Stimulated activated CD4-positive, alpha-beta T cell treated with anti-CD3 and anti-CD28 coated beads, Interleukin-1b, Interleukin-23, amount 100 ng/mL, for 4 hours (primary cell): ENCODE measurements at regions not wholly inside any gene's neighbourhood (a gene's known extent, or its start where the extent isn't known, plus 50 kb on each side); places are given as distances from the start of the nearest gene placed in this dataset.
"Not testable (repeated sequence)": the region's sequence is repeated elsewhere in the genome, so short reads cannot be mapped to it uniquely, and the experiment has no call there.

Experiments used
- DNase-seq, 2 donors: peaks; one replicate each; pipeline ENCODE4 v3.0.0-alpha.2; 2020; ENCODE audit warnings: low read depth in 2 of 2

- no peak for DNase-seq
Observed at GRCh38 chr1:65020774-65021173, 54.4 kb upstream of the JAK1 start.

GRCh38 chr1:65021795-65022194, 55.4 kb upstream of the JAK1 start:
- DNase-seq, result no peak

GRCh38 chr1:65022216-65022615, 55.9 kb upstream of the JAK1 start:
- DNase-seq, result no peak

- DNase-seq, result no peak
Observed at GRCh38 chr1:65025794-65026193, 59.4 kb upstream of the JAK1 start.

- DNase-seq, result no peak
Observed at GRCh38 chr1:65026235-65026634, 59.9 kb upstream of the JAK1 start.

- DNase-seq, result no peak
Observed at GRCh38 chr1:65027666-65028358, 61.5 kb upstream of the JAK1 start.

GRCh38 chr1:65029434-65029833, 63.1 kb upstream of the JAK1 start:
- DNase-seq, result not testable (repeated sequence)

- not testable (repeated sequence) for DNase-seq
Observed at GRCh38 chr1:65034879-65035278, 68.5 kb upstream of the JAK1 start.

GRCh38 chr1:65036570-65037051, 70.3 kb upstream of the JAK1 start:
- no peak for DNase-seq

- no peak for DNase-seq
Observed at GRCh38 chr1:65039066-65039465, 72.7 kb upstream of the JAK1 start.

GRCh38 chr1:65039508-65039907, 73.2 kb upstream of the JAK1 start:
- DNase-seq, result no peak

- no peak for DNase-seq
Observed at GRCh38 chr1:65042467-65042866, 76.1 kb upstream of the JAK1 start.

- DNase-seq, result no peak
Observed at GRCh38 chr1:65044411-65044810, 78.1 kb upstream of the JAK1 start.

- DNase-seq, result no peak
Observed at GRCh38 chr1:65045022-65045817, 78.9 kb upstream of the JAK1 start.

- no peak for DNase-seq
Observed at GRCh38 chr1:65048335-65048734, 82.0 kb upstream of the JAK1 start.

GRCh38 chr1:65049941-65050713, 83.8 kb upstream of the JAK1 start:
- no peak for DNase-seq

- DNase-seq, result no peak
Observed at GRCh38 chr1:65050735-65051134, 84.4 kb upstream of the JAK1 start.

- no peak for DNase-seq
Observed at GRCh38 chr1:65054481-65054880, 88.1 kb upstream of the JAK1 start.

- DNase-seq, result no peak
Observed at GRCh38 chr1:65055747-65056146, 89.4 kb upstream of the JAK1 start.

GRCh38 chr1:65056234-65056633, 89.9 kb upstream of the JAK1 start:
- no peak for DNase-seq

- DNase-seq, result no peak
Observed at GRCh38 chr1:65056866-65057265, 90.5 kb upstream of the JAK1 start.

- no peak for DNase-seq
Observed at GRCh38 chr1:65059930-65060538, 88.0 kb upstream of the AK4 start.
